ENCODE measurements at regions not wholly inside any gene's neighbourhood (a gene's known extent, or its start where the extent isn't known, plus 50 kb on each side); places are given as distances from the start of the nearest gene placed in this dataset.
"Not testable (repeated sequence)": the region's sequence is repeated elsewhere in the genome, so short reads cannot be mapped to it uniquely, and the experiment has no call there.

DNA sequence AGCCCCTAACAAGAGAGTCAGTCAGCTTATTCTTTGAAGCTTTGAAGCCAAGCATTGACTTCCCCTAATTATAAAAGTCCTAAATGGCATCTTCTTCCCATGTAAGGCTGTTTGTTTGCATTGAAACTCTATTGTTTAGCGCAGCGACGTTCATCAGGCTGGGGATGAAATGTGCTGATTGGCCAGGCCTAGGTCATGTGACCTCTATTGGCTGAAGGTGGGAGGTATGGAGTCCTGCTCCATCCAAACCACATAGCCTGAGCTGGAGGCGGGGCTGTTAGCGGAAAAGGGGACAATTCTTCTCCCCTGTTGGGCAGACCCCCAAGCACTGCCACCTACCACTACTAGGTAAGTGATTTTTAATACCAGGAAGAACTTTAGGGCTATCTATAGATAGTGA lies 145.3 kb upstream of the PRR23C start:
- no peak overlapping the region for H3K9ac ChIP-seq (ENCODE audit: insufficient read depth, low read depth, low read length)
- BruUV-seq (replicated peaks): no TSS peak
- POLR2A ChIA-PET: no interaction called here
- no peak for TF ChIP-seq ZNF460 (CRISPR knock-in tag; IDR thresholded peaks at IDR 0.05; ENCODE audit: borderline replicate concordance)
- no peak for TF ChIP-seq ZNF180 (CRISPR knock-in tag; IDR thresholded peaks at IDR 0.05; ENCODE audit: borderline replicate concordance, low read depth)
- TF ChIP-seq, protein P1, sequence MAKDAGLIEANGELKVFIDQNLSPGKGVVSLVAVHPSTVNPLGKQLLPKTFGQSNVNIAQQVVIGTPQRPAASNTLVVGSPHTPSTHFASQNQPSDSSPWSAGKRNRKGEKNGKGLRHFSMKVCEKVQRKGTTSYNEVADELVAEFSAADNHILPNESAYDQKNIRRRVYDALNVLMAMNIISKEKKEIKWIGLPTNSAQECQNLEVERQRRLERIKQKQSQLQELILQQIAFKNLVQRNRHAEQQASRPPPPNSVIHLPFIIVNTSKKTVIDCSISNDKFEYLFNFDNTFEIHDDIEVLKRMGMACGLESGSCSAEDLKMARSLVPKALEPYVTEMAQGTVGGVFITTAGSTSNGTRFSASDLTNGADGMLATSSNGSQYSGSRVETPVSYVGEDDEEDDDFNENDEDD (CRISPR knock-in tag; IDR thresholded peaks at IDR 0.05; ENCODE audit: borderline replicate concordance): no peak
- TF ChIP-seq ZNF570 (CRISPR knock-in tag; IDR thresholded peaks at IDR 0.05; ENCODE audit: borderline replicate concordance): no peak
- TF ChIP-seq SIN3A (IDR thresholded peaks at IDR 0.05; ENCODE audit: borderline replicate concordance, low read depth, low read length): no peak
- no peak for TF ChIP-seq JUN (CRISPR knock-in tag; IDR thresholded peaks at IDR 0.05)
- TF ChIP-seq THAP7 (CRISPR knock-in tag; IDR thresholded peaks at IDR 0.05): no peak
- TF ChIP-seq FOXA1 (IDR thresholded peaks at IDR 0.05): no peak
- no peak for TF ChIP-seq FOXA1 (CRISPR knock-in tag; IDR thresholded peaks at IDR 0.05)
- TF ChIP-seq, protein P2, sequence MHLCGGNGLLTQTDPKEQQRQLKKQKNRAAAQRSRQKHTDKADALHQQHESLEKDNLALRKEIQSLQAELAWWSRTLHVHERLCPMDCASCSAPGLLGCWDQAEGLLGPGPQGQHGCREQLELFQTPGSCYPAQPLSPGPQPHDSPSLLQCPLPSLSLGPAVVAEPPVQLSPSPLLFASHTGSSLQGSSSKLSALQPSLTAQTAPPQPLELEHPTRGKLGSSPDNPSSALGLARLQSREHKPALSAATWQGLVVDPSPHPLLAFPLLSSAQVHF (CRISPR knock-in tag; IDR thresholded peaks at IDR 0.05): no peak
- TF ChIP-seq SP5 (CRISPR knock-in tag; IDR thresholded peaks at IDR 0.05; ENCODE audit: borderline replicate concordance, low read depth): no peak
- no peak for TF ChIP-seq SP2 (CRISPR knock-in tag; IDR thresholded peaks at IDR 0.05)
- TF ChIP-seq, protein P3, sequence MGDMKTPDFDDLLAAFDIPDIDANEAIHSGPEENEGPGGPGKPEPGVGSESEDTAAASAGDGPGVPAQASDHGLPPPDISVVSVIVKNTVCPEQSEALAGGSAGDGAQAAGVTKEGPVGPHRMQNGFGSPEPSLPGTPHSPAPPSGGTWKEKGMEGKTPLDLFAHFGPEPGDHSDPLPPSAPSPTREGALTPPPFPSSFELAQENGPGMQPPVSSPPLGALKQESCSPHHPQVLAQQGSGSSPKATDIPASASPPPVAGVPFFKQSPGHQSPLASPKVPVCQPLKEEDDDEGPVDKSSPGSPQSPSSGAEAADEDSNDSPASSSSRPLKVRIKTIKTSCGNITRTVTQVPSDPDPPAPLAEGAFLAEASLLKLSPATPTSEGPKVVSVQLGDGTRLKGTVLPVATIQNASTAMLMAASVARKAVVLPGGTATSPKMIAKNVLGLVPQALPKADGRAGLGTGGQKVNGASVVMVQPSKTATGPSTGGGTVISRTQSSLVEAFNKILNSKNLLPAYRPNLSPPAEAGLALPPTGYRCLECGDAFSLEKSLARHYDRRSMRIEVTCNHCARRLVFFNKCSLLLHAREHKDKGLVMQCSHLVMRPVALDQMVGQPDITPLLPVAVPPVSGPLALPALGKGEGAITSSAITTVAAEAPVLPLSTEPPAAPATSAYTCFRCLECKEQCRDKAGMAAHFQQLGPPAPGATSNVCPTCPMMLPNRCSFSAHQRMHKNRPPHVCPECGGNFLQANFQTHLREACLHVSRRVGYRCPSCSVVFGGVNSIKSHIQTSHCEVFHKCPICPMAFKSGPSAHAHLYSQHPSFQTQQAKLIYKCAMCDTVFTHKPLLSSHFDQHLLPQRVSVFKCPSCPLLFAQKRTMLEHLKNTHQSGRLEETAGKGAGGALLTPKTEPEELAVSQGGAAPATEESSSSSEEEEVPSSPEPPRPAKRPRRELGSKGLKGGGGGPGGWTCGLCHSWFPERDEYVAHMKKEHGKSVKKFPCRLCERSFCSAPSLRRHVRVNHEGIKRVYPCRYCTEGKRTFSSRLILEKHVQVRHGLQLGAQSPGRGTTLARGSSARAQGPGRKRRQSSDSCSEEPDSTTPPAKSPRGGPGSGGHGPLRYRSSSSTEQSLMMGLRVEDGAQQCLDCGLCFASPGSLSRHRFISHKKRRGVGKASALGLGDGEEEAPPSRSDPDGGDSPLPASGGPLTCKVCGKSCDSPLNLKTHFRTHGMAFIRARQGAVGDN (CRISPR knock-in tag; IDR thresholded peaks at IDR 0.05): no peak
- WGBS (ENCODE audit: low lambda C conversion rate): 65% methylated on average over 5 of the region's 5 CpGs
- FAIRE-seq (no peak), ATAC-seq (no peak), DNase-seq (ENCODE audit: low spot score) (no peak)
- intact Hi-C loops (cut with micrococcal nuclease; ENCODE audit: unreplicated experiment): no loop called here
- no peak overlapping the region for H3K4me3 ChIP-seq (replicated peaks in 1 of 3; ENCODE audit: insufficient read depth in 1 of 3, low read depth in 2 of 3, low read length in 3 of 3)
- no peak overlapping the region for H2AFZ ChIP-seq (ENCODE audit: low read length)
- no peaks in the 10 kb centered on the region for H3K4me1 ChIP-seq (ENCODE audit: insufficient read depth, low read length)
- CTCF ChIA-PET (ENCODE audit: low intra/inter-chr PET ratio, low total read pairs): no interaction called here
- H3K9me3 ChIP-seq (ENCODE audit: low read length): no peaks in the 10 kb centered on the region
- no peaks in the 10 kb centered on the region; a peak in 1 of 5 replicates for H3K27me3 ChIP-seq (ENCODE audit: control insufficient read depth in 1 of 2, insufficient read depth in 2 of 2, low read length in 2 of 2)
- no peaks in the 10 kb centered on the region for H3K36me3 ChIP-seq (replicated peaks in 1 of 2; ENCODE audit: control insufficient read depth in 1 of 2, insufficient read depth in 2 of 2, low read length in 2 of 2)
- H3K79me2 ChIP-seq (ENCODE audit: insufficient read depth, low read length): no peaks in the 10 kb centered on the region
- no peak overlapping the region for H3K4me2 ChIP-seq (ENCODE audit: low read depth, low read length)
- in situ Hi-C loops (cut with HindIII; ENCODE audit: extremely low pct_ligation_motif_present, low pct_unique_long_range_greater_than_20kb): no loop called here
- no peaks in the 10 kb centered on the region for H4K20me1 ChIP-seq (ENCODE audit: insufficient read depth, low read length)
- no peak overlapping the region for H3K27ac ChIP-seq (ENCODE audit: extremely low read length, insufficient read depth, low read length)

DNA sequence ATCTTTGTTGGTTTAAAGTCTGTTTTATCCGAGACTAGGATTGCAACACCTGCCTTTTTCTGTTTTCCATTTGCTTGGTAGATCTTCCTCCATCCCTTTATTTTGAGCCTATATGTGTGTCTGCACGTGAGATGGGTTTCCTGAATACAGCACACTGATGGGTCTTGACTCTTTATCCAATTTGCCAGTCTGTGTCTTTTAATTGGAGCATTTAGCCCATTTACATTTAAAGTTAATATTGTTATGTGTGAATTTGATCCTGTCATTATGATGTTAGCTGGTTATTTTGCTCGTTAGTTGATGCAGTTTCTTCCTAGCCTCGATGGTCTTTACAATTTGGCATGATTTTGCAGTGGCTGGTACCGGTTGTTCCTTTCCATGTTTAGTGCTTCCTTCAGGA lies 149.4 kb upstream of the MRPS22 start:
- H3K4me1 ChIP-seq (ENCODE audit: insufficient read depth, low read length); FAIRE-seq; CTCF ChIA-PET (ENCODE audit: low intra/inter-chr PET ratio, low total read pairs); H3K4me2 ChIP-seq (ENCODE audit: low read depth, low read length); BruUV-seq (replicated peaks); H3K9ac ChIP-seq (ENCODE audit: insufficient read depth, low read depth, low read length); H3K9me3 ChIP-seq (ENCODE audit: low read length); H3K4me3 ChIP-seq (replicated peaks in 1 of 3; ENCODE audit: insufficient read depth in 1 of 3, low read depth in 2 of 3, low read length in 3 of 3); DNase-seq (ENCODE audit: low spot score); H4K20me1 ChIP-seq (ENCODE audit: insufficient read depth, low read length); H3K27ac ChIP-seq (ENCODE audit: extremely low read length, insufficient read depth, low read length); H3K36me3 ChIP-seq (replicated peaks in 1 of 2; ENCODE audit: control insufficient read depth in 1 of 2, insufficient read depth in 2 of 2, low read length in 2 of 2); POLR2A ChIA-PET; in situ Hi-C loops (cut with HindIII; ENCODE audit: extremely low pct_ligation_motif_present, low pct_unique_long_range_greater_than_20kb); ATAC-seq; H3K79me2 ChIP-seq (ENCODE audit: insufficient read depth, low read length); H2AFZ ChIP-seq (ENCODE audit: low read length); intact Hi-C loops (cut with micrococcal nuclease; ENCODE audit: unreplicated experiment); H3K27me3 ChIP-seq (ENCODE audit: control insufficient read depth in 1 of 2, insufficient read depth in 2 of 2, low read length in 2 of 2): not testable (repeated sequence)
- WGBS (ENCODE audit: low lambda C conversion rate): 5% methylated on average over 2 of the region's 5 CpGs
